HG03575 (cell line): ENCODE measurements at regions not wholly inside any gene's neighbourhood (a gene's known extent, or its start where the extent isn't known, plus 50 kb on each side); places are given as distances from the start of the nearest gene placed in this dataset.

Experiments
- ATAC-seq: cut with Tn5 transposase; IDR thresholded peaks from one replicate; pipeline ENCODE4 v1.9.1; 2021; ENCODE audit not compliant: unreplicated experiment, insufficient number of reproducible peaks, low FRiP score; ENCODE audit errors: extremely low read depth

DNA sequence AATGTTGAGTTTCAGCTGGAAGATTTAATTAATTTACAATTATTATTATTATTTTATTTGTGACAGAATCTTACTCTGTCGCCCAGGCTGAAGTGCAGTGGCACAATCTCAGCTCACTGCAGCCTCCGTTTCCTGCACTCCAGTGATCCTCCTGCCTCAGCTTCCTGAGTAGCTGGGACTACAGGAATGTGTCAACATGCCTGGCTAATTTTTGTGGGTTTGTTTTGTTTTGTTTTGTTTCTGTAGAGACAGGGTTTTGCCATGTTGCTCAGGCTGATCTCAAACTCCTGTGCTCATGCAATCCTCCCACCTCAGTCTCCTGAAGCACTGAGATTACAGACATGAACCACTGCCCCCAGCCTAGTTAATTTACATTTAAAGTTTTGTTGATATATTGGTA lies 93.8 kb upstream of the MEOX2 start:
- ATAC-seq = no peak

DNA sequence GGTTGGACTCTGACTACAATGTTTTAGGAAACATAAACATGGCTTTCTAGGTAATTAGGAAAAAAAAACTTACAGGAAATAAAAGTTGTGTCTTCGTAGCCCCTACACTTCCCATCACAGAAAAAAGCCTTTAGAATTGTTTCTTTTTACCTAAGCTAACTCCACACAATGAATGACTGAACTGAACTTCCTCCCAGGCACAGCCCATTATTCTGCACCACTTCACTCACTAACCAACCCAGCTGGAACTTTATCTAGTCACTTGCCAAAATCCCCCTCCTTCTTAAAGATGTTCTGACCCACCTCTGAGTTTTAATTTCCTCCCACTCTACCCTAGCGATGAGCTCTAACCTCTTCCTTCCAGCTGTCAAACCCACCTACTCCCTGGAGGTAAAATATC lies 91.7 kb upstream of the MEOX2 start:
- ATAC-seq = no peak

GRCh38 chr7:15765753-15766152 lies 79.3 kb upstream of the MEOX2 start:
- ATAC-seq = no peak

- no peak for ATAC-seq
Observed at GRCh38 chr7:15764851-15765382, 78.4 kb upstream of the MEOX2 start.

- no peak for ATAC-seq
Observed at GRCh38 chr7:15764010-15764409, 77.5 kb upstream of the MEOX2 start.

DNA sequence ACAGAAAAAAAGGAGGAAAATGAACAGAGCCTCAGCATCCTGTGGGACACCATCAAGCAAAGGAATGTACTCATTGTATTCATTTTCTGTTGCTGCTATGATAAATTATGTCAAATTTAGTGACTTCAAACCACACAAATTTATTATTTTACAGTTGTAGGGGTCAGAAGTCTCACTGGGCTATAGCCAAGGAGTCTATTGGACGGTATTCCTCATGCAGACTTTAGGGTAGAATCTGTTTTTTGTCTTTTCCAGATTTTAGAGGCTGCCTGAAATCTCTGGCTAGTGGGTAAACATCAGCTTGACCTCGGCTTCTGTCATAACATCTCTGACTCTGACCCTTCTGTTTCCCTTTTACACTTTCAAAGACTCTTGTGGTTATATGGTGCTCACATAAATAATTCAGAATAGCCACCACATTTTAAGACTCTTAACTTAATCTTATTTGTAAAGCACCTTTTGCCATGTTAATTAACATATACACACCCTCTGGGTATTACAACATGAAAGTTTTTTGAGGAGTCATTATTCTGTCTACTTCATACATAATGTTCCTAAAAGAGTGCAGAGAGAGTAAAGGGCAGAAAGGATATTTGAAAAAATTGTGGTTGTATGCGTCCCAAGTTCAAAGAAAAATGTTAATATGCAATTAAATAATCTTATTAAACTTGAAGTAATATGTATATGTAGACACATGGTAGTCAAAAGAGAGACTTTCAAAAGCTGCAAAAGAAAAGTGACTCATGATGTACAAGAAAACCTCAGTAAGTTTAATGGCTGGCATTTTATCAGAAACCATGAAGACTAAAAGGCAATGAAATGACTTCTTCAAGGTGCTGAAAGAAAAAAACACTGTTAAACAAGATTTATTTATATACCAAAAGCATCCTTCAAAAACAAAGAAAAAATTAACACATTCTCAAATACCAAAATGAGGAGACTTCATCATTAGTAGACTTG lies 70.8 kb upstream of the MEOX2 start:
- no peak for ATAC-seq

GRCh38 chr7:15755061-15755460 lies 68.6 kb upstream of the MEOX2 start:
- no peak for ATAC-seq

DNA sequence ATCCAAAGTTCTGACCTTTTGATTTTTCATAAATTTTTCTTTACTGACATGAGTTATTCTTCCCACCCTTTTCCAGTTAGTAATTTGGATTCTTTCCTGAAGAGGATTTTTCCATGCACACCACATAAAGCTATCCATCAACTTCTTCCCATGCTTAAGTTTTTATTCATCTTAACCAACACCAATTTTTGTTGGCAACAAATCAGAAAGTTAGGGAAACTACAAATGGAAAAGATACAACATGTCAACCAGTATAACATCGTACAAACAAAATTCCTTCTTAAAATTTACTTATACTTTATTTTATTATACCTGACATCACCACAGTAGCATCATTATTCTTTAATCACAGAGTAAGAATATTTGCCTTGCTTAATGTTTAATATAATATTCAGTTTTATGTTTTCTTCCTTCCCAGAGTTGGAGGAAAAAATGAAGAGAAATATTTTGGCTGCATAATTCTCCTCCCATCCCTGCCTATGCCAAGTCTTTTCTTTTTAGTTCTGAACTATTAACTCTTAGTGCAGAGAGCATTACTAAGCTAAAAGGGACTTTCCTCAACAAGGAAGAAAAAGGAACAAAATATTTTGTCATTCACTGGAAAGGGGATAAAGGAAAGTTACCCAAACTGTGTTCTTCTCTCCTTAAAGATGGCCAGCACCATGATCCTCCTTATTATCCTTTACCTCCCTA lies 67.5 kb upstream of the MEOX2 start:
- no peak for ATAC-seq

DNA sequence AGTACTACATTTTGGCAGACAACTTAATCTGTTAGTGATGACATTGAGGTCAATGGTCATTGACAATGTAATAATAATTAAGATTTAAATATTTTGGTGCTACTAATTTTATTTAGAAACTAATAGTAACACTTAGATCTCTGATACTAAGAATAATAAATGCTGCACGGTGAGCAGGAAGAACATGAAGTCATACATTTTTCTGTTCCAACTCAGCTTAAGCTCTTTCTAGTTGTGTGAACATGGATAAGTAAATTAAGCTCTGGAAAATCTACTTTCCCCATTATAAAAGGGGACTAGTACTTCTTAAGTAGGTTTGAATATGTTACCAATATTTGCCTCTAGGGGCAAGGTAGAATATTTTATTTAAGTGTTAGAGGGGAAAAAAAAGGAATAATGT lies 65.9 kb upstream of the MEOX2 start:
- ATAC-seq = no peak

DNA sequence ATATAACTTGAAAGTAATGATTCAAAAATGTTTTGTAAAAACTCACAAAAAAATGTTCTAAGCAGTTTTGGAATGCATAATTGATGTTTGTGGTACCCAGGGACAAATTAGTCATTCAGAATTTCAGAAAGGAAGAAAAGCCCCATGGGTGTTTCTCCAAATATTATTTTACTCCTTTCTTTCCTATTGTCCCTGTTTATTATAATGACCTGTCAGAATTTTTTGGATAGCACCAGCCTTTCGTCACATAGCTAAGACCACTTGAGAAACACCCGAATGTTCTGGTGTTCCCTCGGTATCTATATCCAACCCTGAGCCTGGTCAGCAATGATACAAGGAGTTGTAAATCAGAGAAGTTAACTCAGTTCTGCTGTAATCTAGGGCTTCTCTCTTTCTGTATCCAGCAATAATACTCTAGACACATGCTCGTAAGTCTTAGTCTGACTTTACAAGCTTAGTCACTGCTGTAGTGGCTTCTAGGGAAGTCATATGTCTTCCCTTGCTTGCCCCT lies 64.8 kb upstream of the MEOX2 start:
- no peak for ATAC-seq

DNA sequence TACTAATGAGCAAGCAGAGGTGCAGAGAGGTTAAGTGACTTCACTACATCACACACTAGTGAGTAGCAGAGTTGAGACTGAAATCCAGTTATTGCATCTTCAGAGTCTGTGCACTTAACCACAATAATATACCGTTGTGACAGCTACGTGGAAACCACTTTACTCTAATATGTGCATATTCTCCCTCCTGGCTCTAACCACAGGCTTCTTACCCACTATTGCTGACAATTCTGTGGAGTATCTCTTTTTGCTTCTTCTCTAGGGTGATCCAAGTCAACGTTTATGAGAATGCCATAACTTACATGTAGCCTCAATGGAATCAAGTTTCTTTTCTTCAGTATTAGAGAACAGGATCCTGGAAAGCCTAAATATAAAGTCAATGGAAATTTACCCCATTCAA lies 64.2 kb upstream of the MEOX2 start:
- ATAC-seq = no peak

DNA sequence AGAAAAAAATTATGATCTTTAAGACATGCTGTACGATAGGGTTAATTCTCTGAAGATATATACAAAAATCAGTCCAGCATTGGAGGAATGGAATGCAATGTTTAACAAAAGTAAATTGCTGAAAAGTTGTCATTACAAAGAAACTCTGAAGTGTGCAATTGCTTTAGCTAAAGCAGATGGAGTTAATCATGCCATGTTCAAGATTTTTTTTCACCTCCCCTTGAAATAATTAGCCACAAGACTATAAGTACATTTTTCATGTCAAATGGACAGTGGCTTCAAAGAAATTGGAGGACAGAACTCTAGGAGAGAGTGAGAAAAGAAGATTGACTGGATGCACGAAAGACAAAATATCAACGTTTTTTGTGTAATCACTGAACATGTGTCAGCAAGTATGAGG lies 63.1 kb upstream of the MEOX2 start:
- ATAC-seq = no peak

GRCh38 chr7:15747712-15748111 lies 61.2 kb upstream of the MEOX2 start:
- ATAC-seq = no peak

GRCh38 chr7:15747301-15747700 lies 60.8 kb upstream of the MEOX2 start:
- ATAC-seq = no peak

DNA sequence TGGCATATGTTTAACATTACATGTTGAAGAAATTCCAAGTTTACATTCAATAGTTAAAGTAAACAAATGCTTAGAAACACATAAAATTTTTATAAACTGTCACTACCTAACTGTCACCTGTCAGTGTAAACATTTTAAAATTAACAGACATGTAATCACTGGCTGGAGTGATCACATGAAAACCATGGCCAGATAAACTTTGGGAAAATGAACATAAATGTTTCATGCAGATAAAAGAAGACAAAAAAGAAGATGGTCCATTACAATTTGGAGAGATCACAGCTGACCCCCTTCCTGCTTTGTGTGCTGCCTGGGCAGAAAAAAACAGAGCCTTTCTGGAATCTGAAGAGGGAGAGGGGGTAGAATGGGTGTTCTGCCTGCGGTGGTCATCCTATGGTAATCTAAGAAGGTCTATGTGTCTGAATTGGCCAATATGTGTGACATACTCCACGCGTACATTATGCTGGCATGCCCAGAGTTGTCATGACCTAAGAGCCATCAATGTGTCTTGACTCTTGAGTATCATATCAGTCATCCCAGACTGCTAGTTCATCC lies 57.5 kb upstream of the MEOX2 start:
- no peak for ATAC-seq

GRCh38 chr7:15737601-15738000 lies 51.1 kb upstream of the MEOX2 start:
- ATAC-seq = no peak
